ENCODE measurements at regions not wholly inside any gene's neighbourhood (a gene's known extent, or its start where the extent isn't known, plus 50 kb on each side); places are given as distances from the start of the nearest gene placed in this dataset.

GRCh38 chr4:110296892-110297291 is 98.5 kb upstream of the ELOVL6 start:
- Mint-ChIP-seq H3K36me3 (ENCODE audit: low read depth) (peaks cover 2% of the 10 kb centered on the region), H3K27ac (ENCODE audit: unreplicated experiment) (no peak overlapping the region), H3K4me3 (ENCODE audit: unreplicated experiment) (no peak overlapping the region), H3K9me3 (ENCODE audit: low read depth) (no peaks in the 10 kb centered on the region), H3K27me3 (ENCODE audit: low read depth) (peaks cover 8% of the 10 kb centered on the region), H3K4me1 (ENCODE audit: low read depth) (peaks cover 2% of the 10 kb centered on the region)
- TF ChIP-seq CTCF (IDR thresholded peaks at IDR 0.05): no peak
- no peak for DNase-seq (ENCODE audit: low spot score)

GRCh38 chr4:110294165-110294564 is 95.8 kb upstream of the ELOVL6 start:
- Mint-ChIP-seq H3K27me3 (ENCODE audit: low read depth) (peaks cover 8% of the 10 kb centered on the region), H3K36me3 (ENCODE audit: low read depth) (peaks cover 2% of the 10 kb centered on the region), H3K4me1 (ENCODE audit: low read depth) (peaks cover 2% of the 10 kb centered on the region), H3K27ac (ENCODE audit: unreplicated experiment) (no peak overlapping the region), H3K9me3 (ENCODE audit: low read depth) (no peaks in the 10 kb centered on the region), H3K4me3 (ENCODE audit: unreplicated experiment) (no peak overlapping the region)
- TF ChIP-seq CTCF (IDR thresholded peaks at IDR 0.05): no peak
- no peak for DNase-seq (ENCODE audit: low spot score)

- no peak for TF ChIP-seq CTCF (IDR thresholded peaks at IDR 0.05)
- Mint-ChIP-seq H3K4me3 (ENCODE audit: unreplicated experiment) (no peak overlapping the region), H3K36me3 (ENCODE audit: low read depth) (peaks cover 2% of the 10 kb centered on the region), H3K27me3 (ENCODE audit: low read depth) (peaks cover 11% of the 10 kb centered on the region), H3K27ac (ENCODE audit: unreplicated experiment) (no peak overlapping the region), H3K4me1 (ENCODE audit: low read depth) (peaks cover 2% of the 10 kb centered on the region), H3K9me3 (ENCODE audit: low read depth) (no peaks in the 10 kb centered on the region)
- no peak for DNase-seq (ENCODE audit: low spot score)
Observed at GRCh38 chr4:110292994-110293744, 94.8 kb upstream of the ELOVL6 start.

- Mint-ChIP-seq H3K4me1 (ENCODE audit: low read depth) (peaks cover 8% of the 10 kb centered on the region), H3K9me3 (ENCODE audit: low read depth) (no peaks in the 10 kb centered on the region), H3K36me3 (ENCODE audit: low read depth) (no peaks in the 10 kb centered on the region), H3K27ac (ENCODE audit: unreplicated experiment) (no peak overlapping the region), H3K4me3 (ENCODE audit: unreplicated experiment) (no peak overlapping the region), H3K27me3 (ENCODE audit: low read depth) (peaks cover 3% of the 10 kb centered on the region)
- no peak for DNase-seq (ENCODE audit: low spot score)
- no peak for TF ChIP-seq CTCF (IDR thresholded peaks at IDR 0.05)
Observed at GRCh38 chr4:110290511-110290910, 92.1 kb upstream of the ELOVL6 start.

- H3K4me1 Mint-ChIP-seq (ENCODE audit: low read depth): peaks cover 8% of the 10 kb centered on the region
Observed at GRCh38 chr4:110289601-110290100, 91.2 kb upstream of the ELOVL6 start.

More at GRCh38 chr4:110289601-110290100, 91.2 kb upstream of the ELOVL6 start:
- Mint-ChIP-seq H3K4me3 (ENCODE audit: unreplicated experiment) (no peak overlapping the region), H3K27me3 (ENCODE audit: low read depth) (peaks cover 3% of the 10 kb centered on the region), H3K36me3 (ENCODE audit: low read depth) (no peaks in the 10 kb centered on the region), H3K9me3 (ENCODE audit: low read depth) (no peaks in the 10 kb centered on the region), H3K27ac (ENCODE audit: unreplicated experiment) (no peak overlapping the region)
- TF ChIP-seq CTCF (IDR thresholded peaks at IDR 0.05): no peak
- no peak for DNase-seq (ENCODE audit: low spot score)
